Islet precursor cell (in vitro differentiated cells): ENCODE measurements at regions not wholly inside any gene's neighbourhood (a gene's known extent, or its start where the extent isn't known, plus 50 kb on each side); places are given as distances from the start of the nearest gene placed in this dataset.
"Not testable (repeated sequence)": the region's sequence is repeated elsewhere in the genome, so short reads cannot be mapped to it uniquely, and the experiment has no call there.

Experiments used
- DNase-seq: peaks from one replicate; pipeline ENCODE4 v3.0.0-alpha.2; 2018

GRCh38 chr15:92763459-92763858, 107.9 kb upstream of the FAM174B start:
- no peak for DNase-seq

DNA sequence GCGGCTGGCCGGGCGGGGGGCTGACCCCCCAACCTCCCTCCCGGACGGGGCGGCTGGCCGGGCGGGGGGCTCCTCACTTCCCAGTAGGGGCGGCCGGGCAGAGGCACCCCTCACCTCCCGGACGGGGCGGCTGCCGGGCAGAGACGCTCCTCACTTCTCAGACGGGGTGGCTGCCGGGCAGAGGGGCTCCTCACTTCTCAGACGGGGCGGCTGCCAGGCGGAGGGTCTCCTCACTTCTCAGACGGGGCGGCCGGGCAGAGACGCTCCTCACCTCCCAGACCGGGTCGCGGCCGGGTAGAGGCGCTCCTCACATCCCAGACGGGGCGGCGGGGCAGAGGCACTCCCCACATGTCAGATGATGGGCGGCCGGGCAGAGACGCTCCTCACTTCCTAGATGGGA, 112.6 kb upstream of the FAM174B start:
- not testable (repeated sequence) for DNase-seq

GRCh38 chr15:92770641-92771040, 115.1 kb upstream of the FAM174B start:
- peak; percentile 53 for DNase-seq

GRCh38 chr15:92772061-92772460, 116.5 kb upstream of the FAM174B start:
- no peak for DNase-seq

GRCh38 chr15:92772626-92773244, 117.2 kb upstream of the FAM174B start:
- DNase-seq, result no peak

- no peak for DNase-seq
Measured at GRCh38 chr15:92773340-92773739, 117.8 kb upstream of the FAM174B start.

DNA sequence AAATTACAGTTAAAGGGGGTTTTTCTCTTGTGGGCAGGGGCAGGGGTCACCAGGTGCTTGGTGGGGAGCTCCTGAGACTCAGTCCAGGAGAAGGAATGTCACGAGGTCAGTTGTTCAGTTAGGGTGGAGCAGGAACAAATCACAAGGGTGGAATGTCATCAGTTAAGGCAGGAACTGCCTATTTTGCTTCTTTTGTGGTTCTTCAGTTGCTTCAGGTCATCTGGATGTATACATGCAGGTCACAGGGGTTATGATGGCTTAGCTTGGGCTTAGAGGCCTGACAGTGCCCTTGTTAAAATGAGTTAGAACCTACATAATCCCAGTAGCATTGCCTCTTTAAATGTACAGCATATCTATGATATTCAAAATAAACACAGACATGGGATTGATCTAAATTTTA, 120.2 kb upstream of the CHD2 start:
- DNase-seq, result no peak

- DNase-seq, result no peak
Measured at GRCh38 chr15:92780843-92781242, 119.3 kb upstream of the CHD2 start.

- no peak for DNase-seq
Measured at GRCh38 chr15:92781925-92782453, 118.1 kb upstream of the CHD2 start.

DNA sequence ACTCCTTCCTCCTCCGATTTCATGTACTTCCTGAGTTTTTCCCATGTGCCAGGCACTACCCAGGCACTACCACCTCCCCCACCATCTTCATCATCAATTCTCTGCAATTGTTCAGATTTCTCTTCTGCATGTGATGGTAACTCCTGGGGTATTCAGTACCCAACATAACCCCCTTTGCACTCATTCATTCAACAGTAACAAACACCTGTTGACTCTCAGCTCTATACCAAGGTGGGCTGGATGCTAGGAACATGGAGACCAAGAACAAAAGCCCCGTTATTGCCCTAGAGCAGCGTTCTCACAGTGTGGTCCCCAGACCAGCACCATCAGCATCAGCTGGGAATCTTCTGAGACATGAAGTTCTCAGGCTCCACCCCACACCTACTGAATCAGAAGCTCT, 113.0 kb upstream of the CHD2 start:
- DNase-seq, result no peak

DNA sequence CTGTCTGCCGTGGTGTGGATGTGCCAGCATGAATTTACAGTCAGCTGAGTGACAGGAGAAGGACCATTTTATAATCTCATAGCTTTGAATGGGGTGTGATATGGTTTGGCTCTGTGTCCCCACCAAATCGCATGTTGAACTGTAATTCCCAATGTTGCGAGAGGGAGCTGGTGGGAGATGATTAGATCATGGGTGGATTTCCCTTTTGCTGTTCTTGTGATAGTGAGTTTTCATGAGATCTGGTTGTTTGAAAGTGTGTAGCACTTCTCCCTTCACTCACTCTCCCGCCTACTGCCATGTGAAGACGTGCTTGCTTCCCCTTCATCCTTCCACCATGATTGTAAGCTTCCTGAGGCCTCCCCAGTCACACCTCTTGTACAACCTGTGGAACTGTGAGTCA, 111.9 kb upstream of the CHD2 start:
- no peak for DNase-seq

GRCh38 chr15:92788793-92789192, 111.3 kb upstream of the CHD2 start:
- DNase-seq, result not testable (repeated sequence)

DNA sequence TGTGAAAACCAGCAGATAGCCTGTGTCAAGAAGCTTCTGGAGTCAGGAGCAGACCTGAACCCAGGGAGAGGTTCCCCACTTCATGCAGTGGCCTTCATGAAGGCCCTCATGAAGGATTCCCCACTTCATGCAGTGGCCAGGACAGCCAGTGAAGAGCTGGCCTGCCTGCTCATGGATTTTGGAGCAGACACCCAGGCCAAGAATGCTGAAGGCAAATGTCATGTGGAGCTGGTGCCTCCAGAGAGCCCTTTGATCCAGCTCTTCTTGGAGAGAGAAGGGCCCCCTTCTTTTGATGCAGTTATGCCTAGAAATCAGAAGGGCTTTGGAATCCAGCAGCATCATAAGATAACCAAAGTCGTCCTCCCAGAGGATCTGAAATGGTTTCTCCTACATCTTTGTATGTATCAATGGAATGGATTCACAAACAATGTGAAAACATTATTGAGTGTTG, 103.9 kb upstream of the CHD2 start:
- no peak for DNase-seq

DNA sequence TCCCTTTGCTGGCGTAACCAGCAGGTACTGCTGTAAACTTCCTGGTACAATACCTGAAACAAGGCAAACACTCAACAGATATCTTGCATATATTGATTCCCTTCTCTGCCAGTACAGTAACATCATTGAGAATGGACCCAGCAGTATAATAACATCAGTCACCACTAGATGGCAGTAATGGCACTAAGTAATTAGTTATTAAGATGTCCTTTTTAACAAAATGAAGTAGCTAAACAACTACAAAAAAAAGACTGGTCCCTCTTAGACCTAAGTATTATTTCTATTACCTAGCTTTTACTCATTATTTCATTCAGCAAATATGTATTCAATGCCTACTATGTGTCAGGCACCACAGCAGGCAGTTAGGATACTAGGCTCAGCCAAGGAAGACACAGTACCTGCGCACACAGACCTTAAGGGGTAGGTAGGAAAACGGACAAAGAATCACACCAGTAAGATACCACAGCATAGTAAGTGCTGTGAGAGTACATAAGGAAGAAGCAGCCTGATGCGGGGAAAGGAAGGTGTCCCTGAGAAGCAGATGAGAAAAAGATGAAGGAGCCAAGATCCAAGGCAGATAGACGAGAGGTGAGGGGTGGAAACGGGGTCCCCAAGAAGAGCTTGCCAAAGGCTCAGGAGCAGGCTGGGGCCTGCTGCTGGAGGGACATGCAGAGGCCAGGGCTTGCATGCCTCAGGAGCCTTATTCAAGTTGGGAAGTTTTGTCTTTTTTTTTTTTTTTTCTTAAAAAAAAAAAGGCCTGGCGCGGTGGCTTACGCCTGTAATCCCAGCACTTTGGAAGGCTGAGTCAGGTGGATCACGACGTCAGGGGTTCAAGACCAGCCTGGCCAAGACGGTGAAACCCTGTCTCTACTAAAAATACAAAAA, 102.7 kb upstream of the CHD2 start:
- no peak for DNase-seq

DNA sequence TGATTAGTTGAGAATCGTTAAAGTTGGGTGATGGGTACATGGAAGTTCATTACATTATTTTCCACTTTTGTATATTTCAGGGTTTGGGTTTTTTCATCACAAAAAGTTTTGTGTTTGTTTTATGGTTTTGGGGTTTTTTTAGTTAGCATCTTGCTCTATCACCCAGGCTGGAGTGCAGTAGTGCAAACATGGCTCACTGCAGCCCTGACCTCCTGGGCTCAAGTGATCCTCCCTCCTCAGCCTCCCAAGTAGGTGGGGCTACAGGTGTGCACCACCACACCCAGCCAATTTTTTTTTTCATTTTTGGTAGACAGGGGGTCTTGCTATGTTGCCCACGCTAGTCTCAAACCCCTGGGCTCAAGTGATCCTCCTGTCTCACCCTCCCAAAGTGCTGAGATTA, 100.1 kb upstream of the CHD2 start:
- DNase-seq, result no peak

GRCh38 chr15:92800416-92801055, 99.6 kb upstream of the CHD2 start:
- not testable (repeated sequence) for DNase-seq

- DNase-seq, result peak; percentile 93
Measured at GRCh38 chr15:92801056-92801773, 98.9 kb upstream of the CHD2 start.

GRCh38 chr15:92801774-92802464, 98.2 kb upstream of the CHD2 start:
- peak; percentile 68 for DNase-seq

GRCh38 chr15:92803536-92803851, 96.6 kb upstream of the CHD2 start:
- no peak for DNase-seq

DNA sequence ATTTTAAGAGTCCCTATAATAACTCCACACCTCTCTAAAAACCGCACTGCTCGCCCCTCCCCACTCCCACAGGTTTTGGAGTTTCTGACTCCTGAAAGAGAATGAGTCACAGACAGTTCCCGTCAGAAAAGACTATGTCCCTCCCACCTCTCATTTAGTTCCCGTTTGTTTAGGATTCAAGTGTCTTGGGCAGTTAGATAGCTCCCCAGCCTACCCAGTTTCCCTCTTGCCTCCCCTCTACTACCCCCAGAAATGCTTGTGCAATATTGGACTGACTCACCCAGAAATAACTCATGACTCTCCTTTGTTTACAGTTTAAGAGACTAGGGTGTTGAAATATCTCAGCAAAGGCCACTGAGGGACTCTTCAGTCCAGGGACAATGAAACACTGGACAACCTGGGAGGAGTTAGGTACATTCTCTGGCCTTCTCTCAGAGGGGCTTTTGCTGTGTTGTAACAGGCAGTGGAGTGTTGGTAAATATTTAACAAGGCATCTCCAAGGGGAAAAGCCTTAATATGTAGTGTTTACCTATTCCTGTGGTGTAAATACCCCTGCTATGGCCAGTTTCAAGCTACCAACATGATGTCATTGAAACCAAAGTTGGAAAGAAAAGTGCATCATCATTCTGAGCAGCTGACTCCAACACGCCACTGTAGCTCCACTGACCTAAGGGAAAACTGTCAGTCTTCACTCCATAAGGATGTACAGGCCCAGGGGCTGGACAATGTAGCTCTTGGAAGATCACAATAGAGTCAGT, 96.1 kb upstream of the CHD2 start:
- DNase-seq, result peak; percentile 97

GRCh38 chr15:92804610-92804936, 95.6 kb upstream of the CHD2 start:
- DNase-seq, result not testable (repeated sequence)
